Keratinocyte (primary cell): ENCODE measurements at regions not wholly inside any gene's neighbourhood (a gene's known extent, or its start where the extent isn't known, plus 50 kb on each side); places are given as distances from the start of the nearest gene placed in this dataset.

Experiments used
- DNase-seq: peaks from one replicate; pipeline ENCODE4 v3.0.0-alpha.2; 2011; ENCODE audit warnings: low read depth, missing footprints, low spot score
- FAIRE-seq: peaks from 2 replicates; lab custom pipeline; 2011; peaks lifted over from hg19 to GRCh38; lab: Jason Lieb, UNC
- H2AFZ ChIP-seq: 2 replicates; pipeline ENCODE4 v1.6.0; 2012; ENCODE audit warnings: low read length, control low read depth, inconsistent platforms; ENCODE audit not compliant: control insufficient read depth
- H3K27ac ChIP-seq: 2 replicates; pipeline ENCODE4 v1.5.1; 2011; ENCODE audit warnings: low read length; ENCODE audit not compliant: control insufficient read depth, insufficient read depth
- H3K27me3 ChIP-seq: 3 replicates; pipeline ENCODE4 v1.6.0; 2011; ENCODE audit warnings: low read length; ENCODE audit not compliant: control insufficient read depth, insufficient read depth; ENCODE audit errors: extremely low read depth
- H3K36me3 ChIP-seq, 2 experiments: 2 replicates in 1 of 2; 3 replicates in 1 of 2; pipeline ENCODE4 v1.5.1; 2011; ENCODE audit warnings: low read length in 2 of 2, mild to moderate bottlenecking in 1 of 2; ENCODE audit not compliant: control insufficient read depth in 2 of 2, insufficient read depth in 2 of 2; ENCODE audit errors: extremely low read depth in 1 of 2
- H3K4me1 ChIP-seq: 3 replicates; pipeline ENCODE4 v1.5.1; 2011; ENCODE audit warnings: low read length; ENCODE audit not compliant: control insufficient read depth, insufficient read depth; ENCODE audit errors: extremely low read depth
- H3K4me2 ChIP-seq: 3 replicates; pipeline ENCODE4 v1.6.0; 2011; ENCODE audit warnings: low read depth, low read length; ENCODE audit not compliant: control insufficient read depth, insufficient read depth; ENCODE audit errors: extremely low read depth
- H3K4me3 ChIP-seq, 3 experiments: fragments of 200-600 bp in 1 of 3; sonication (generic) in 1 of 3; 2 replicates in 2 of 3; 3 replicates in 1 of 3; pipeline ENCODE4 v1.5.1; 2011 to 2016; ENCODE audit warnings: low read length in 3 of 3, mild to moderate bottlenecking in 3 of 3, control low read depth in 2 of 3, inconsistent platforms in 1 of 3, low read depth in 1 of 3, mixed read lengths in 1 of 3, mixed run types in 1 of 3, moderate library complexity in 1 of 3; ENCODE audit not compliant: control insufficient read depth in 2 of 3, insufficient read depth in 2 of 3; ENCODE audit errors: extremely low read depth in 1 of 3
- H3K79me2 ChIP-seq: 2 replicates; pipeline ENCODE4 v1.6.0; 2012; ENCODE audit warnings: low read length; ENCODE audit not compliant: control insufficient read depth, insufficient read depth
- H3K9ac ChIP-seq: 3 replicates; pipeline ENCODE4 v1.6.0; 2011; ENCODE audit warnings: low read length; ENCODE audit not compliant: control insufficient read depth, insufficient read depth; ENCODE audit errors: extremely low read depth
- H3K9me1 ChIP-seq: 3 replicates; pipeline ENCODE4 v1.6.0; 2011; ENCODE audit warnings: low read length; ENCODE audit not compliant: control insufficient read depth, insufficient read depth; ENCODE audit errors: extremely low read depth
- H3K9me3 ChIP-seq: 2 replicates; pipeline ENCODE4 v1.5.1; 2012; ENCODE audit warnings: low read depth, low read length; ENCODE audit not compliant: control insufficient read depth
- H4K20me1 ChIP-seq: 3 replicates; pipeline ENCODE4 v1.6.0; 2011; ENCODE audit warnings: low read length; ENCODE audit not compliant: control insufficient read depth, insufficient read depth; ENCODE audit errors: extremely low read depth
- CTCF ChIP-seq, 3 experiments: IDR thresholded peaks in 1 of 3; conservative IDR thresholded peaks in 1 of 3; optimal IDR thresholded peaks in 1 of 3; 2 replicates in 2 of 3; 3 replicates in 1 of 3; pipeline versions ENCODE3 to v1.5.1; 2011; ENCODE audit warnings: low read length in 3 of 3, mild to moderate bottlenecking in 3 of 3, moderate library complexity in 2 of 3, control low read depth in 1 of 3, inconsistent platforms in 1 of 3; ENCODE audit not compliant: insufficient read depth in 2 of 3; ENCODE audit errors: extremely low read depth in 1 of 3
- EZH2 ChIP-seq: IDR thresholded peaks from one replicate; pipeline ENCODE4 v1.6.1; 2012; ENCODE audit warnings: inconsistent platforms, mild to moderate bottlenecking, low read length, moderate library complexity
- dilution Hi-C: fragments of 300-500 bp; cut with MboI; formaldehyde crosslinking; loops from one replicate; pipeline ENCODE4 v1.7.0; 2020; ENCODE audit warnings: low sequenced_read_pairs; ENCODE audit not compliant: extremely low pct_ligation_motif_present

- Histone ChIP-seq H3K4me2 (no peak overlapping the region), H2AFZ (no peak overlapping the region), H3K9me1 (no peaks in the 10 kb centered on the region), H3K4me3 (no peak overlapping the region), H3K79me2 (no peaks in the 10 kb centered on the region), H3K27ac (no peak overlapping the region), H4K20me1 (no peaks in the 10 kb centered on the region), H3K4me1 (no peaks in the 10 kb centered on the region), H3K27me3 (no peaks in the 10 kb centered on the region), H3K9me3 (no peaks in the 10 kb centered on the region), H3K36me3 (no peaks in the 10 kb centered on the region), H3K9ac (no peak overlapping the region)
- TF ChIP-seq CTCF (optimal IDR thresholded peaks at IDR 0.05 in 1 of 3, IDR thresholded peaks at IDR 0.05 in 1 of 3, conservative IDR thresholded peaks at IDR 0.05 in 1 of 3; ENCODE audit: extremely low read depth in 1 of 3, insufficient read depth in 2 of 3, low read length in 3 of 3): no peak
- no peak for TF ChIP-seq EZH2
- DNase-seq (no peak), FAIRE-seq (no peak)
- dilution Hi-C loops: no loop called here
Observed at GRCh38 chr2:123864416-123864815, 160.7 kb upstream of the CNTNAP5 start.

- Histone ChIP-seq H2AFZ (no peak overlapping the region), H3K4me1 (no peaks in the 10 kb centered on the region), H3K36me3 (no peaks in the 10 kb centered on the region), H3K9me1 (no peaks in the 10 kb centered on the region), H3K4me3 (no peak overlapping the region), H3K4me2 (no peak overlapping the region), H3K79me2 (no peaks in the 10 kb centered on the region), H4K20me1 (no peaks in the 10 kb centered on the region), H3K27ac (no peak overlapping the region), H3K27me3 (no peaks in the 10 kb centered on the region), H3K9me3 (no peaks in the 10 kb centered on the region), H3K9ac (no peak overlapping the region)
- TF ChIP-seq CTCF (optimal IDR thresholded peaks at IDR 0.05 in 1 of 3, IDR thresholded peaks at IDR 0.05 in 1 of 3, conservative IDR thresholded peaks at IDR 0.05 in 1 of 3; ENCODE audit: extremely low read depth in 1 of 3, insufficient read depth in 2 of 3, low read length in 3 of 3) (no peak), EZH2 (no peak)
- DNase-seq: no peak
- FAIRE-seq: no peak
- dilution Hi-C loops: no loop called here
Observed at GRCh38 chr2:123870206-123870880, 154.7 kb upstream of the CNTNAP5 start.
